H1 (cell line): ENCODE measurements at regions not wholly inside any gene's neighbourhood (a gene's known extent, or its start where the extent isn't known, plus 50 kb on each side); places are given as distances from the start of the nearest gene placed in this dataset.

ENCODE experiments used
- CTCF ChIA-PET: fragments of 300-600 bp; sonication (Branson Sonifier 250); formaldehyde crosslinking; loops from one replicate; lab custom pipeline; 2021; ENCODE audit not compliant: partially characterized antibody; lab: Charles Lee
- POLR2A ChIA-PET: fragments of 300-600 bp; sonication (Branson Sonifier 250); formaldehyde crosslinking; loops from one replicate; lab custom pipeline; 2021; ENCODE audit warnings: inconsistent platforms; ENCODE audit not compliant: partially characterized antibody; lab: Charles Lee
- DNase-seq, 2 experiments: peaks; one replicate each; pipeline versions ENCODE4 v3.0.0 to v3.0.0-alpha.2; 2010 to 2022; ENCODE audit warnings: low spot score in 2 of 2, low read depth in 1 of 2, mixed read lengths in 1 of 2
- FAIRE-seq: peaks from 2 replicates; lab custom pipeline; 2011; peaks lifted over from hg19 to GRCh38; lab: Jason Lieb, UNC
- H2AFZ ChIP-seq: 2 replicates; pipeline ENCODE4 v1.8.1; 2012; ENCODE audit warnings: low read length, inconsistent platforms
- H2AK5ac ChIP-seq: 2 replicates; pipeline ENCODE4 v1.6.1; 2013; ENCODE audit warnings: low read depth, low read length
- H2BK120ac ChIP-seq: replicated peaks from 2 replicates; pipeline ENCODE3; 2013; ENCODE audit warnings: low read depth, low read length, inconsistent platforms
- H2BK12ac ChIP-seq: 2 replicates; pipeline ENCODE4 v1.6.1; 2013; ENCODE audit warnings: low read depth, low read length
- H2BK15ac ChIP-seq: 2 replicates; pipeline ENCODE4 v1.6.1; 2013; ENCODE audit warnings: low read length
- H2BK20ac ChIP-seq: 2 replicates; pipeline ENCODE4 v1.6.1; 2013; ENCODE audit warnings: low read length
- H2BK5ac ChIP-seq: 2 replicates; pipeline ENCODE4 v1.6.1; 2013; ENCODE audit warnings: low read depth, low read length
- H3K14ac ChIP-seq: 2 replicates; pipeline ENCODE4 v1.6.1; 2013; ENCODE audit warnings: inconsistent platforms; ENCODE audit not compliant: insufficient read length
- H3K18ac ChIP-seq: 2 replicates; pipeline ENCODE4 v1.6.1; 2013; ENCODE audit warnings: low read length; ENCODE audit errors: extremely low read depth
- H3K23ac ChIP-seq: 2 replicates; pipeline ENCODE4 v1.6.1; 2013; ENCODE audit warnings: inconsistent platforms; ENCODE audit not compliant: insufficient read length
- H3K23me2 ChIP-seq: 2 replicates; pipeline ENCODE4 v1.6.1; 2013; ENCODE audit warnings: low read depth, low read length
- H3K27ac ChIP-seq: 2 replicates; pipeline ENCODE4 v1.6.1; 2011; ENCODE audit warnings: low read depth, low read length, inconsistent platforms
- H3K27me3 ChIP-seq, 4 experiments: replicated peaks in 1 of 4; 1 replicate in 1 of 4; 2 replicates in 3 of 4; pipeline versions ENCODE4 v1.6.1 to v1.8.1; 2011 to 2013; ENCODE audit warnings: low read length in 3 of 4, mild to moderate bottlenecking in 3 of 4, inconsistent platforms in 2 of 4, mixed read lengths in 2 of 4, moderate library complexity in 1 of 4; ENCODE audit not compliant: control insufficient read depth in 3 of 4, insufficient read depth in 3 of 4; ENCODE audit errors: extremely low read depth in 1 of 4
- H3K36me3 ChIP-seq, 4 experiments: 2 replicates each; pipeline versions ENCODE4 v1.6.1 to v1.8.1; 2011 to 2013; ENCODE audit warnings: mild to moderate bottlenecking in 4 of 4, low read length in 3 of 4, moderate library complexity in 2 of 4, control low read depth in 1 of 4, inconsistent platforms in 1 of 4; ENCODE audit not compliant: insufficient read depth in 4 of 4, control insufficient read depth in 2 of 4
- H3K4ac ChIP-seq: replicated peaks from 2 replicates; pipeline ENCODE3; 2013; ENCODE audit warnings: low read length, low read depth, mixed read lengths, inconsistent platforms; ENCODE audit not compliant: insufficient read length
- H3K4me1 ChIP-seq, 4 experiments: replicated peaks in 1 of 4; 1 replicate in 1 of 4; 2 replicates in 3 of 4; pipeline versions ENCODE4 v1.6.1 to v1.8.1; 2011 to 2013; ENCODE audit warnings: low read length in 3 of 4, inconsistent platforms in 2 of 4, mixed read lengths in 1 of 4; ENCODE audit not compliant: insufficient read depth in 4 of 4, control insufficient read depth in 3 of 4
- H3K4me2 ChIP-seq, 2 experiments: 2 replicates each; pipeline versions ENCODE4 v1.6.1 to v1.8.1; 2011 to 2013; ENCODE audit warnings: low read depth in 2 of 2, low read length in 2 of 2, control low read depth in 1 of 2, inconsistent platforms in 1 of 2, mild to moderate bottlenecking in 1 of 2; ENCODE audit not compliant: insufficient read depth in 1 of 2
- H3K4me3 ChIP-seq, 4 experiments: fragments of 200-600, 300-600 bp in 1 of 4; sonication (generic), shearing (Covaris generic), sonication (Bioruptor Twin) in 1 of 4; 2 replicates each; pipeline versions ENCODE4 v1.5.1 to v1.8.1; 2011 to 2016; ENCODE audit warnings: low read length in 4 of 4, low read depth in 3 of 4, control low read depth in 2 of 4, inconsistent platforms in 2 of 4, mild to moderate bottlenecking in 2 of 4, mixed read lengths in 1 of 4, moderate library complexity in 1 of 4; ENCODE audit not compliant: insufficient read depth in 2 of 4; ENCODE audit errors: extremely low read depth in 1 of 4
- H3K56ac ChIP-seq: replicated peaks from 2 replicates; pipeline ENCODE3; 2013; ENCODE audit warnings: low read depth, mild to moderate bottlenecking, mixed read lengths, low read length, inconsistent platforms; ENCODE audit not compliant: insufficient read length
- H3K79me1 ChIP-seq: 2 replicates; pipeline ENCODE4 v1.6.1; 2013; ENCODE audit warnings: low read depth, low read length, control low read depth
- H3K79me2 ChIP-seq, 2 experiments: 2 replicates each; pipeline versions ENCODE4 v1.6.1 to v1.8.1; 2012 to 2013; ENCODE audit warnings: low read length in 2 of 2, mild to moderate bottlenecking in 2 of 2, inconsistent platforms in 1 of 2; ENCODE audit not compliant: insufficient read depth in 2 of 2, control insufficient read depth in 1 of 2
- H3K9ac ChIP-seq, 4 experiments: replicated peaks in 1 of 4; 1 replicate in 1 of 4; 2 replicates in 3 of 4; pipeline versions ENCODE4 v1.6.1 to v1.8.1; 2011 to 2013; ENCODE audit warnings: low read depth in 3 of 4, low read length in 3 of 4, control low read depth in 2 of 4, mild to moderate bottlenecking in 2 of 4, moderate library complexity in 2 of 4, inconsistent platforms in 1 of 4; ENCODE audit errors: extremely low read depth in 1 of 4
- H3K9me3 ChIP-seq, 2 experiments: 2 replicates each; pipeline versions ENCODE4 v1.6.1 to v1.8.1; 2012 to 2013; ENCODE audit warnings: mild to moderate bottlenecking in 2 of 2, moderate library complexity in 2 of 2, control low read depth in 1 of 2, inconsistent platforms in 1 of 2, low read depth in 1 of 2, low read length in 1 of 2, mixed read lengths in 1 of 2; ENCODE audit not compliant: insufficient read depth in 2 of 2
- H4K20me1 ChIP-seq, 2 experiments: replicated peaks in 1 of 2; 2 replicates each; pipeline versions ENCODE3 to v1.8.1; 2011 to 2013; ENCODE audit warnings: inconsistent platforms in 2 of 2, low read length in 2 of 2, mild to moderate bottlenecking in 1 of 2; ENCODE audit not compliant: insufficient read depth in 2 of 2, control insufficient read depth in 1 of 2
- H4K5ac ChIP-seq: 2 replicates; pipeline ENCODE4 v1.6.1; 2013; ENCODE audit warnings: low read length, low read depth, mixed read lengths, inconsistent platforms; ENCODE audit not compliant: insufficient read length
- H4K8ac ChIP-seq: 2 replicates; pipeline ENCODE4 v1.8.0; 2013; ENCODE audit warnings: mild to moderate bottlenecking, moderate library complexity, low read length, inconsistent platforms; ENCODE audit not compliant: insufficient read depth; ENCODE audit errors: extremely low read depth
- H4K91ac ChIP-seq: replicated peaks from 2 replicates; pipeline ENCODE3; 2013; ENCODE audit warnings: low read length, mixed read lengths, inconsistent platforms; ENCODE audit not compliant: insufficient read length
- ASH2L ChIP-seq: fragments of 200-600, 300-600 bp; sonication (generic); IDR thresholded peaks from one replicate; pipeline ENCODE4 v1.7.1; 2017; ENCODE audit warnings: low read length
- CHD2 ChIP-seq: IDR thresholded peaks from 2 replicates; pipeline ENCODE4 v1.6.1; 2012; ENCODE audit warnings: low read length, improper control_type of control experiment
- CTBP2 ChIP-seq: IDR thresholded peaks from 2 replicates; pipeline ENCODE4 v1.7.0; 2011; ENCODE audit warnings: borderline replicate concordance, mild to moderate bottlenecking, moderate library complexity, mixed read lengths, low read length; ENCODE audit not compliant: insufficient read depth, insufficient read length
- CTCF ChIP-seq, 3 experiments: IDR thresholded peaks; 1 replicate in 2 of 3; 2 replicates in 1 of 3; pipeline versions ENCODE4 v1.5.1 to v1.6.1; 2011; ENCODE audit warnings: low read length in 3 of 3, mild to moderate bottlenecking in 3 of 3, inconsistent platforms in 2 of 3, low read depth in 1 of 3, moderate library complexity in 1 of 3; ENCODE audit not compliant: insufficient read depth in 1 of 3; ENCODE audit errors: control extremely low read depth in 1 of 3
- FOSL1 ChIP-seq: IDR thresholded peaks from 2 replicates; pipeline ENCODE4 v1.6.1; 2011; ENCODE audit warnings: mild to moderate bottlenecking, low read depth, low read length, moderate library complexity; ENCODE audit not compliant: insufficient read depth
- NANOG ChIP-seq: IDR thresholded peaks from 2 replicates; pipeline ENCODE4 v1.6.1; 2011; ENCODE audit warnings: low read length, low read depth, mild to moderate bottlenecking, inconsistent platforms; ENCODE audit not compliant: insufficient read depth, poor library complexity, severe bottlenecking
- NRF1 ChIP-seq: IDR thresholded peaks from 2 replicates; pipeline ENCODE4 v1.6.1; 2011; ENCODE audit warnings: mild to moderate bottlenecking, low read depth, low read length, improper control_type of control experiment
- RXRA ChIP-seq: IDR thresholded peaks from 2 replicates; pipeline ENCODE4 v1.6.1; 2011; ENCODE audit warnings: low read depth, mild to moderate bottlenecking, low read length, moderate library complexity; ENCODE audit not compliant: insufficient read depth
- SIN3A ChIP-seq, 2 experiments: IDR thresholded peaks in 1 of 2; conservative IDR thresholded peaks in 1 of 2; 2 replicates each; pipeline ENCODE4 v1.6.1; 2011 to 2012; ENCODE audit warnings: low read length in 2 of 2, improper control_type of control experiment in 1 of 2, low read depth in 1 of 2, mild to moderate bottlenecking in 1 of 2
- SP2 ChIP-seq: IDR thresholded peaks from 2 replicates; pipeline ENCODE4 v1.6.1; 2012; ENCODE audit warnings: mild to moderate bottlenecking, low read length, inconsistent platforms
- WGBS, 2 experiments: shearing (Covaris generic) in 1 of 2; methylation state at CpG; one replicate each; pipeline versions ENCODE4 v1.1.6 to v1.1.7; 2013 to 2015; ENCODE audit warnings: low lambda C conversion rate in 2 of 2, mixed read lengths in 2 of 2, inconsistent platforms in 1 of 2, low coverage in 1 of 2, missing lambda C conversion rate in 1 of 2; ENCODE audit not compliant: insufficient replicate concordance in 2 of 2, insufficient coverage in 1 of 2, insufficient read length in 1 of 2; ENCODE audit errors: extremely low coverage in 1 of 2, missing lambda C conversion rate in 1 of 2; 5-methylcytosine and 5-hydroxymethylcytosine counted together

- H3K79me1 ChIP-seq, result no peaks in the 10 kb centered on the region
- no peak overlapping the region for H2BK120ac ChIP-seq
- no peak overlapping the region for H3K9ac ChIP-seq
- no peak overlapping the region for H3K27ac ChIP-seq
- ChIA-PET POLR2A (no interaction called here), CTCF (interaction anchor here (0.6 to 1.2 kb wide), 3 partner anchors 9 to 125 kb away, joined by 3 to 5 read pairs (median 4); no protein-coding TSS in a partner anchor)
- no peak overlapping the region for H4K5ac ChIP-seq
- H3K79me2 ChIP-seq, result no peaks in the 10 kb centered on the region
- no peak overlapping the region for H3K4me2 ChIP-seq
- H4K91ac ChIP-seq, result no peak overlapping the region
- H3K27me3 ChIP-seq, result no peaks in the 10 kb centered on the region
- H3K23me2 ChIP-seq, result no peaks in the 10 kb centered on the region
- H3K56ac ChIP-seq, result no peak overlapping the region
- no peak overlapping the region for H2AK5ac ChIP-seq
- H3K23ac ChIP-seq, result no peak overlapping the region
- no peak for DNase-seq
- 100% methylated on average over 2 of the region's 2 CpGs; no CpG with 5 or more reads in 1 of the 2 experiments for whole genome bisulfite sequencing, 2 experiments
- no peaks in the 10 kb centered on the region for H3K9me3 ChIP-seq
- no peak overlapping the region for H3K18ac ChIP-seq
- no peak overlapping the region for H2BK5ac ChIP-seq
- H4K8ac ChIP-seq, result no peak overlapping the region
- peaks cover 0 to 10% (median 7%) of the 10 kb centered on the region in 4 experiments; a peak in 5 of 7 replicates for H3K4me1 ChIP-seq
- FAIRE-seq, result no peak
- TF ChIP-seq NANOG, result no peak
- TF ChIP-seq CTBP2, result no peak
- no peak for TF ChIP-seq NRF1
- no peak for TF ChIP-seq CHD2
- no peak for TF ChIP-seq RXRA
- TF ChIP-seq FOSL1, result no peak
- TF ChIP-seq SP2, result no peak
- TF ChIP-seq SIN3A (conservative IDR thresholded peaks at IDR 0.05 in 1 of 2, IDR thresholded peaks at IDR 0.05 in 1 of 2; ENCODE audit: low read depth in 1 of 2, low read length in 2 of 2), result no peak
- TF ChIP-seq CTCF (IDR thresholded peaks at IDR 0.05; ENCODE audit: control extremely low read depth in 1 of 3, insufficient read depth in 1 of 3, low read depth in 1 of 3, low read length in 3 of 3), result no peak
- TF ChIP-seq ASH2L, result no peak
- H2BK20ac ChIP-seq, result no peak overlapping the region
- no peak overlapping the region for H3K4me3 ChIP-seq
- no peak overlapping the region for H2BK12ac ChIP-seq
- no peaks in the 10 kb centered on the region for H4K20me1 ChIP-seq
- H2BK15ac ChIP-seq, result no peak overlapping the region
- H3K36me3 ChIP-seq, result no peaks in the 10 kb centered on the region
- no peak overlapping the region for H3K4ac ChIP-seq
- H3K14ac ChIP-seq, result no peak overlapping the region
- no peak overlapping the region for H2AFZ ChIP-seq
Observed at GRCh38 chrX:110962451-110962850, 133.5 kb upstream of the PAK3 start.
